IMR-90 (cell line): ENCODE measurements at regions not wholly inside any gene's neighbourhood (a gene's known extent, or its start where the extent isn't known, plus 50 kb on each side); places are given as distances from the start of the nearest gene placed in this dataset.

Experiments used
- ATAC-seq: fragments of 200-7000 bp; cut with Tn5 transposase; 2 replicates; pipeline ENCODE4 v1.9.1; 2020; ENCODE audit warnings: low read depth, mild to moderate bottlenecking, moderate library complexity
- BruUV-seq: library from RNA; stranded (reverse); fragments of 400-500 nt; replicated peaks from 2 replicates; lab custom pipeline; 2021; lab: Mats Ljungman, UMichigan
- CTCF ChIA-PET: fragments of 300-600 bp; formaldehyde crosslinking; extraction: SDS; loops from one replicate; lab custom pipeline; 2021; ENCODE audit warnings: antibody characterized with exemption; lab: Yijun Ruan, JAX
- POLR2A ChIA-PET: fragments of 300-600 bp; sonication (Branson Sonifier 250); formaldehyde crosslinking; loops from one replicate; lab custom pipeline; 2022; ENCODE audit warnings: antibody characterized with exemption; ENCODE audit not compliant: unreplicated experiment; lab: Charles Lee
- DNase-seq: peaks from one replicate; pipeline ENCODE4 v3.0.0; 2013
- H2AFZ ChIP-seq: replicated peaks from 2 replicates; pipeline ENCODE3; 2013; ENCODE audit warnings: low read length, mild to moderate bottlenecking; ENCODE audit not compliant: poor library complexity
- H2AK5ac ChIP-seq: 2 replicates; pipeline ENCODE4 v1.6.1; 2013; ENCODE audit warnings: low read depth, low read length, inconsistent platforms
- H2AK9ac ChIP-seq: replicated peaks from 2 replicates; pipeline ENCODE3; 2013; ENCODE audit warnings: mild to moderate bottlenecking, low read depth, low read length, moderate library complexity; ENCODE audit not compliant: poor library complexity
- H2BK120ac ChIP-seq: 2 replicates; pipeline ENCODE4 v1.6.1; 2013; ENCODE audit warnings: low read depth, low read length, inconsistent platforms
- H2BK15ac ChIP-seq: 3 replicates; pipeline ENCODE4 v1.6.1; 2013; ENCODE audit warnings: low read depth, low read length, inconsistent platforms
- H2BK20ac ChIP-seq: 2 replicates; pipeline ENCODE4 v1.6.1; 2013; ENCODE audit warnings: low read depth, mild to moderate bottlenecking, inconsistent platforms, low read length, moderate library complexity
- H2BK5ac ChIP-seq: 2 replicates; pipeline ENCODE4 v1.6.1; 2013; ENCODE audit warnings: mild to moderate bottlenecking, low read depth, low read length, inconsistent platforms; ENCODE audit not compliant: poor library complexity, severe bottlenecking
- H3K14ac ChIP-seq: replicated peaks from 2 replicates; pipeline ENCODE4 v1.6.1; 2013; ENCODE audit warnings: low read depth, low read length, inconsistent platforms
- H3K18ac ChIP-seq: 2 replicates; pipeline ENCODE4 v1.6.1; 2013; ENCODE audit warnings: low read depth, low read length, control low read depth
- H3K23ac ChIP-seq: 2 replicates; pipeline ENCODE4 v1.6.1; 2013; ENCODE audit warnings: low read depth, low read length, inconsistent platforms
- H3K27ac ChIP-seq: 2 replicates; pipeline ENCODE4 v1.5.1; 2013; ENCODE audit warnings: mild to moderate bottlenecking, control low read depth, low read length; ENCODE audit not compliant: insufficient read depth
- H3K27me3 ChIP-seq: 2 replicates; pipeline ENCODE4 v1.6.1; 2013; ENCODE audit warnings: low read length; ENCODE audit not compliant: control insufficient read depth, insufficient read depth
- H3K36me3 ChIP-seq: 2 replicates; pipeline ENCODE4 v1.6.1; 2013; ENCODE audit warnings: low read length, mixed read lengths; ENCODE audit not compliant: control insufficient read depth, insufficient read depth
- H3K4ac ChIP-seq: 2 replicates; pipeline ENCODE4 v1.6.1; 2013; ENCODE audit warnings: low read depth, low read length, inconsistent platforms
- H3K4me1 ChIP-seq: 2 replicates; pipeline ENCODE4 v1.6.1; 2013; ENCODE audit warnings: low read length, mixed read lengths; ENCODE audit not compliant: control insufficient read depth, insufficient read depth
- H3K4me2 ChIP-seq: 2 replicates; pipeline ENCODE4 v1.6.1; 2013; ENCODE audit warnings: low read depth, mild to moderate bottlenecking, control low read depth, low read length, moderate library complexity
- H3K4me3 ChIP-seq: 2 replicates; pipeline ENCODE4 v1.5.1; 2013; ENCODE audit warnings: low read depth, mild to moderate bottlenecking, control low read depth, low read length, moderate library complexity; ENCODE audit not compliant: insufficient read depth
- H3K56ac ChIP-seq: 2 replicates; pipeline ENCODE4 v1.6.1; 2013; ENCODE audit warnings: low read length, inconsistent platforms; ENCODE audit not compliant: insufficient read depth; ENCODE audit errors: extremely low read depth
- H3K79me1 ChIP-seq, 2 experiments: 2 replicates each; pipeline ENCODE4 v1.6.1; 2013; ENCODE audit warnings: low read length in 2 of 2, inconsistent platforms in 1 of 2, low read depth in 1 of 2
- H3K9ac ChIP-seq: 2 replicates; pipeline ENCODE4 v1.6.1; 2013; ENCODE audit warnings: low read depth, low read length, control low read depth
- H3K9me1 ChIP-seq: 2 replicates; pipeline ENCODE4 v1.6.1; 2013; ENCODE audit warnings: low read length, inconsistent platforms; ENCODE audit not compliant: insufficient read depth
- H3K9me3 ChIP-seq: 2 replicates; pipeline ENCODE4 v1.6.1; 2013; ENCODE audit warnings: low read length; ENCODE audit not compliant: control insufficient read depth, insufficient read depth
- H4K20me1 ChIP-seq: 2 replicates; pipeline ENCODE4 v1.6.1; 2013; ENCODE audit warnings: low read length, inconsistent platforms; ENCODE audit not compliant: insufficient read depth
- H4K5ac ChIP-seq: 2 replicates; pipeline ENCODE4 v1.6.1; 2013; ENCODE audit warnings: mild to moderate bottlenecking, low read depth, low read length, control low read depth
- H4K8ac ChIP-seq, 2 experiments: 2 replicates each; pipeline ENCODE4 v1.6.1; 2013; ENCODE audit warnings: low read depth in 2 of 2, low read length in 2 of 2, control low read depth in 1 of 2, inconsistent platforms in 1 of 2
- H4K91ac ChIP-seq: 2 replicates; pipeline ENCODE4 v1.6.1; 2013; ENCODE audit warnings: low read depth, low read length, inconsistent platforms; ENCODE audit not compliant: insufficient read depth
- CEBPB ChIP-seq: IDR thresholded peaks from 2 replicates; pipeline ENCODE4 v1.6.1; 2012; ENCODE audit warnings: low read depth, low read length, improper control_type of control experiment
- MAFK ChIP-seq: IDR thresholded peaks from 2 replicates; pipeline ENCODE4 v1.6.1; 2012; ENCODE audit warnings: low read depth, low read length, improper control_type of control experiment
- MAZ ChIP-seq: IDR thresholded peaks from 2 replicates; pipeline ENCODE4 v1.6.1; 2012; ENCODE audit warnings: low read depth, mild to moderate bottlenecking, low read length, improper control_type of control experiment, moderate library complexity, borderline replicate concordance
- USF2 ChIP-seq: fragments of 150-350 bp; IDR thresholded peaks from 2 replicates; pipeline ENCODE4 v1.6.1; 2017; ENCODE audit warnings: mild to moderate bottlenecking, antibody characterized with exemption, low read length, low read depth
- WGBS, 2 experiments: methylation state at CpG; one replicate each; pipeline versions ENCODE4 v1.1.5 to v1.1.7; 2013; ENCODE audit warnings: missing lambda C conversion rate in 2 of 2; ENCODE audit not compliant: insufficient read length in 1 of 2; ENCODE audit errors: extremely low coverage in 2 of 2; 5-methylcytosine and 5-hydroxymethylcytosine counted together
- dilution Hi-C: fragments of 300-500 bp; cut with HindIII; formaldehyde crosslinking; loops from one replicate; pipeline ENCODE4 v1.14.3; 2018; ENCODE audit warnings: low sequenced_read_pairs; ENCODE audit not compliant: unreplicated experiment
- in situ Hi-C: fragments of 300-500 bp; cut with MboI; formaldehyde crosslinking; loops from 3 replicates; pipeline ENCODE4 v1.14.3; 2019; ENCODE audit warnings: low sequenced_read_pairs, inconsistent platforms, mixed read lengths
- intact Hi-C: fragments of 100-400 bp; cut with micrococcal nuclease; formaldehyde crosslinking; loops from 2 replicates; pipeline ENCODE4 v1.10.0; 2022

- Histone ChIP-seq H4K5ac (no peak overlapping the region), H3K79me1 (no peaks in the 10 kb centered on the region), H3K9ac (no peak overlapping the region), H3K4ac (0 out of 2 replicates have a peak overlapping the region, but pooled peaks have one; percentile 5), H2AK9ac (no peak overlapping the region), H4K91ac (no peak overlapping the region), H3K27me3 (no peaks in the 10 kb centered on the region), H3K9me3 (0 out of 2 replicates have a peak, but pooled peaks cover 2% of the 10 kb centered on the region), H3K56ac (no peak overlapping the region), H2AK5ac (no peak overlapping the region), H3K4me2 (no peak overlapping the region), H3K9me1 (no peaks in the 10 kb centered on the region), H2BK5ac (no peak overlapping the region), H3K18ac (no peak overlapping the region), H2BK20ac (no peak overlapping the region), H3K36me3 (no peaks in the 10 kb centered on the region), H4K8ac (no peak overlapping the region), H2BK120ac (no peak overlapping the region), H3K4me3 (no peak overlapping the region), H3K23ac (no peak overlapping the region), H2AFZ (peak overlapping the region; percentile 44), H3K27ac (no peak overlapping the region), H3K14ac (no peak overlapping the region), H4K20me1 (no peaks in the 10 kb centered on the region), H2BK15ac (no peak overlapping the region), H3K4me1 (peaks cover 5% of the 10 kb centered on the region)
- intact Hi-C loops: no loop called here
- TF ChIP-seq MAZ (no peak), MAFK (no peak), CEBPB (no peak), USF2 (no peak)
- ChIA-PET POLR2A (no interaction called here), CTCF (interaction anchor here (0.8 to 0.9 kb wide), 2 partner anchors 15 to 42 kb away, joined by 3 to 4 read pairs; no protein-coding TSS in a partner anchor)
- no CpG with 5 or more reads among the region's 13 CpGs for WGBS, 2 experiments
- in situ Hi-C loops: no loop called here
- BruUV-seq: no TSS peak
- DNase-seq (no peak), ATAC-seq (no peak; the same call in 1 of the 2 replicates)
- dilution Hi-C loops: no loop called here
Observed at GRCh38 chr9:106707738-106708474, 155.1 kb upstream of the ZNF462 start.
